ENCODE measurements at regions not wholly inside any gene's neighbourhood (a gene's known extent, or its start where the extent isn't known, plus 50 kb on each side); places are given as distances from the start of the nearest gene placed in this dataset.
"Not testable (repeated sequence)": the region's sequence is repeated elsewhere in the genome, so short reads cannot be mapped to it uniquely, and the experiment has no call there.

GRCh38 chr7:49708590-49708989, 64.8 kb upstream of the VWC2 start:
- Histone ChIP-seq H3K36me3 (ENCODE audit: control insufficient read depth, insufficient read depth, low read length) (no peaks in the 10 kb centered on the region), H3K27me3 (ENCODE audit: control insufficient read depth, insufficient read depth, low read length) (no peaks in the 10 kb centered on the region), H3K4me3 (ENCODE audit: low read depth, low read length) (no peak overlapping the region)
- no peak for DNase-seq (ENCODE audit: low read depth)
- TF ChIP-seq CTCF (IDR thresholded peaks at IDR 0.05; ENCODE audit: insufficient read depth, low read length, poor library complexity, severe bottlenecking): no peak

- H3K4me3 ChIP-seq (ENCODE audit: low read depth, low read length); DNase-seq (ENCODE audit: low read depth); H3K36me3 ChIP-seq (ENCODE audit: control insufficient read depth, insufficient read depth, low read length); H3K27me3 ChIP-seq (ENCODE audit: control insufficient read depth, insufficient read depth, low read length): not testable (repeated sequence)
These were observed 62.2 kb upstream of the VWC2 start for GRCh38 chr7:49711072-49711723.

- no peak for DNase-seq (ENCODE audit: low read depth)
- Histone ChIP-seq H3K27me3 (ENCODE audit: control insufficient read depth, insufficient read depth, low read length) (no peaks in the 10 kb centered on the region), H3K4me3 (ENCODE audit: low read depth, low read length) (no peak overlapping the region), H3K36me3 (ENCODE audit: control insufficient read depth, insufficient read depth, low read length) (no peaks in the 10 kb centered on the region)
- no peak for TF ChIP-seq CTCF (IDR thresholded peaks at IDR 0.05; ENCODE audit: insufficient read depth, low read length, poor library complexity, severe bottlenecking)
These were observed 59.3 kb upstream of the VWC2 start for GRCh38 chr7:49714182-49714581.

- TF ChIP-seq CTCF (IDR thresholded peaks at IDR 0.05; ENCODE audit: insufficient read depth, low read length, poor library complexity, severe bottlenecking): no peak
- no peak overlapping the region for H3K4me3 ChIP-seq (ENCODE audit: low read depth, low read length)
- no peaks in the 10 kb centered on the region for H3K36me3 ChIP-seq (ENCODE audit: control insufficient read depth, insufficient read depth, low read length)
- no peak for DNase-seq (ENCODE audit: low read depth)
- H3K27me3 ChIP-seq (ENCODE audit: control insufficient read depth, insufficient read depth, low read length): no peaks in the 10 kb centered on the region
These were observed 58.0 kb upstream of the VWC2 start for GRCh38 chr7:49715486-49715885.

- no peak for TF ChIP-seq CTCF (IDR thresholded peaks at IDR 0.05; ENCODE audit: insufficient read depth, low read length, poor library complexity, severe bottlenecking)
- Histone ChIP-seq H3K27me3 (ENCODE audit: control insufficient read depth, insufficient read depth, low read length) (no peaks in the 10 kb centered on the region), H3K4me3 (ENCODE audit: low read depth, low read length) (no peak overlapping the region), H3K36me3 (ENCODE audit: control insufficient read depth, insufficient read depth, low read length) (no peaks in the 10 kb centered on the region)
- DNase-seq (ENCODE audit: low read depth): no peak
These were observed 55.9 kb upstream of the VWC2 start for GRCh38 chr7:49717547-49717946.

- DNase-seq (ENCODE audit: low read depth): no peak
- TF ChIP-seq CTCF (IDR thresholded peaks at IDR 0.05; ENCODE audit: insufficient read depth, low read length, poor library complexity, severe bottlenecking): no peak
- Histone ChIP-seq H3K36me3 (ENCODE audit: control insufficient read depth, insufficient read depth, low read length) (no peaks in the 10 kb centered on the region), H3K4me3 (ENCODE audit: low read depth, low read length) (no peak overlapping the region), H3K27me3 (ENCODE audit: control insufficient read depth, insufficient read depth, low read length) (no peaks in the 10 kb centered on the region)
These were observed 54.7 kb upstream of the VWC2 start for GRCh38 chr7:49718760-49719159.

Measured in kidney epithelial cell (primary cell).